HCT116 (cell line): ENCODE measurements at regions not wholly inside any gene's neighbourhood (a gene's known extent, or its start where the extent isn't known, plus 50 kb on each side); places are given as distances from the start of the nearest gene placed in this dataset.

ENCODE experiments used
- ATAC-seq: fragments of 200-7000 bp; cut with Tn5 transposase; 2 replicates; pipeline ENCODE4 v1.9.1; 2020; ENCODE audit warnings: mild to moderate bottlenecking, moderate library complexity
- BruUV-seq: library from RNA; stranded (reverse); fragments of 400-500 nt; replicated peaks from 2 replicates; lab custom pipeline; 2021; lab: Mats Ljungman, UMichigan
- CTCF ChIA-PET: fragments of 300-600 bp; sonication (Branson Sonifier 250); formaldehyde crosslinking; loops from one replicate; lab custom pipeline; 2021; ENCODE audit warnings: antibody characterized with exemption; lab: Charles Lee
- POLR2A ChIA-PET: fragments of 300-600, 350-600 bp; sonication (Branson Sonifier 250); formaldehyde crosslinking; loops from one replicate; lab custom pipeline; 2021; ENCODE audit warnings: antibody characterized with exemption; lab: Charles Lee
- RAD21 ChIA-PET, 2 experiments: fragments of 300-600 bp; sonication (Branson Sonifier 250); formaldehyde crosslinking; loops; one replicate each; lab custom pipeline; 2023; ENCODE audit warnings: low total read pairs in 2 of 2; ENCODE audit not compliant: uncharacterized antibody in 2 of 2, unreplicated experiment in 2 of 2, low non-redundant PET in 1 of 2; lab: Charles Lee
- DNase-seq: peaks from one replicate; pipeline ENCODE4 v3.0.0-alpha.2; 2010; ENCODE audit warnings: low read depth, low spot score
- H2AFZ ChIP-seq: fragments of 200-600 bp; shearing (Covaris generic), sonication (generic); 2 replicates; pipeline ENCODE4 v1.6.1; 2017; ENCODE audit warnings: low read depth, mixed run types, mixed read lengths, antibody characterized with exemption, low read length; ENCODE audit not compliant: poor library complexity, severe bottlenecking
- H3K27ac ChIP-seq: 2 replicates; pipeline ENCODE4 v1.5.1; 2012; ENCODE audit warnings: low read depth, low read length
- H3K27me3 ChIP-seq: fragments of 200-600 bp; sonication (generic); 2 replicates; pipeline ENCODE4 v1.6.1; 2016; ENCODE audit warnings: mixed run types, low read length, mixed read lengths; ENCODE audit not compliant: insufficient read depth
- H3K36me3 ChIP-seq, 2 experiments: fragments of 200-500 bp in 1 of 2; fragments of 200-600 bp in 1 of 2; sonication (Bioruptor generic) in 1 of 2; sonication (generic) in 1 of 2; 2 replicates each; pipeline versions ENCODE4 v1.5.1 to v1.6.1; 2014 to 2016; ENCODE audit warnings: low read length in 2 of 2, inconsistent platforms in 1 of 2, mixed read lengths in 1 of 2, mixed run types in 1 of 2; ENCODE audit not compliant: insufficient read depth in 2 of 2, control insufficient read depth in 1 of 2
- H3K4me1 ChIP-seq, 2 experiments: fragments of 200-600 bp in 1 of 2; sonication (generic) in 1 of 2; 2 replicates each; pipeline versions ENCODE4 v1.5.1 to v1.6.1; 2012 to 2017; ENCODE audit warnings: low read length in 2 of 2, inconsistent platforms in 1 of 2, mild to moderate bottlenecking in 1 of 2, mixed read lengths in 1 of 2, mixed run types in 1 of 2, moderate library complexity in 1 of 2; ENCODE audit not compliant: insufficient read depth in 2 of 2, control insufficient read depth in 1 of 2
- H3K4me2 ChIP-seq: fragments of 200-600 bp; sonication (generic); 2 replicates; pipeline ENCODE4 v1.6.1; 2017; ENCODE audit warnings: mixed run types, low read length, mixed read lengths
- H3K4me3 ChIP-seq, 2 experiments: fragments of 200-600 bp in 1 of 2; sonication (generic) in 1 of 2; replicated peaks in 1 of 2; 2 replicates each; pipeline ENCODE4 v1.5.1; 2011 to 2016; ENCODE audit warnings: low read length in 2 of 2, control low read depth in 1 of 2, low read depth in 1 of 2, mild to moderate bottlenecking in 1 of 2, mixed read lengths in 1 of 2, mixed run types in 1 of 2
- H3K79me2 ChIP-seq: fragments of 200-600 bp; sonication (generic); 2 replicates; pipeline ENCODE4 v1.6.1; 2017; ENCODE audit warnings: mild to moderate bottlenecking, mixed run types, low read length, moderate library complexity, mixed read lengths; ENCODE audit not compliant: insufficient read depth
- H3K9ac ChIP-seq: fragments of 200-600 bp; sonication (generic); 2 replicates; pipeline ENCODE4 v1.6.1; 2016; ENCODE audit warnings: low read length, mixed read lengths
- H3K9me2 ChIP-seq: fragments of 200-600 bp; sonication (generic), shearing (Covaris generic); 2 replicates; pipeline ENCODE4 v1.6.1; 2017; ENCODE audit warnings: mixed run types, mild to moderate bottlenecking, moderate library complexity; ENCODE audit not compliant: insufficient read depth
- H3K9me3 ChIP-seq, 2 experiments: fragments of 200-500 bp in 1 of 2; fragments of 200-600 bp in 1 of 2; sonication (Bioruptor generic) in 1 of 2; sonication (generic) in 1 of 2; 2 replicates each; pipeline ENCODE4 v1.6.1; 2014 to 2017; ENCODE audit warnings: low read length in 2 of 2, mixed read lengths in 2 of 2, inconsistent platforms in 1 of 2, low read depth in 1 of 2, mild to moderate bottlenecking in 1 of 2, mixed run types in 1 of 2, moderate library complexity in 1 of 2; ENCODE audit not compliant: control insufficient read depth in 1 of 2, insufficient read depth in 1 of 2
- H4K20me1 ChIP-seq: fragments of 200-600 bp; sonication (generic), shearing (Covaris generic); 2 replicates; pipeline ENCODE4 v1.6.1; 2017; ENCODE audit warnings: mixed run types, mild to moderate bottlenecking, moderate library complexity; ENCODE audit not compliant: insufficient read depth
- ATF3 ChIP-seq: IDR thresholded peaks from 2 replicates; pipeline ENCODE4 v1.6.1; 2012
- CBX3 ChIP-seq: IDR thresholded peaks from 2 replicates; pipeline ENCODE4 v1.6.1; 2012; ENCODE audit warnings: low read depth
- CEBPB ChIP-seq: IDR thresholded peaks from 2 replicates; pipeline ENCODE4 v1.6.1; 2012; ENCODE audit warnings: low read depth
- ELF1 ChIP-seq: IDR thresholded peaks from 2 replicates; pipeline ENCODE4 v1.6.1; 2012; ENCODE audit warnings: low read depth, borderline replicate concordance
- EZH2 ChIP-seq: fragments of 200-600 bp; sonication (generic); IDR thresholded peaks from 2 replicates; pipeline ENCODE4 v1.6.1; 2017; ENCODE audit warnings: antibody characterized with exemption, mixed run types
- EZH2phosphoT487 ChIP-seq: fragments of 200-600 bp; IDR thresholded peaks from 2 replicates; pipeline ENCODE4 v1.6.1; 2018; ENCODE audit warnings: antibody characterized with exemption, borderline replicate concordance
- FOSL1 ChIP-seq: IDR thresholded peaks from 2 replicates; pipeline ENCODE4 v1.6.1; 2012; ENCODE audit warnings: low read depth
- JUND ChIP-seq: IDR thresholded peaks from 2 replicates; pipeline ENCODE4 v1.6.1; 2012
- MAX ChIP-seq: IDR thresholded peaks from 2 replicates; pipeline ENCODE4 v1.6.1; 2012
- POLR2A ChIP-seq: IDR thresholded peaks from 2 replicates; pipeline ENCODE4 v1.7.0; 2011; ENCODE audit warnings: borderline replicate concordance; ENCODE audit not compliant: insufficient read depth, insufficient read length; ENCODE audit errors: extremely low read depth
- POLR2AphosphoS5 ChIP-seq: IDR thresholded peaks from 2 replicates; pipeline ENCODE4 v1.6.1; 2011; ENCODE audit warnings: mild to moderate bottlenecking, low read depth, low read length, moderate library complexity
- REST ChIP-seq: IDR thresholded peaks from 2 replicates; pipeline ENCODE4 v1.6.1; 2012; ENCODE audit warnings: low read depth
- SIN3A ChIP-seq: IDR thresholded peaks from 2 replicates; pipeline ENCODE4 v1.6.1; 2012; ENCODE audit warnings: low read depth
- SP1 ChIP-seq: IDR thresholded peaks from 2 replicates; pipeline ENCODE4 v1.6.1; 2012; ENCODE audit warnings: low read depth
- TCF7L2 ChIP-seq: IDR thresholded peaks from 2 replicates; pipeline ENCODE4 v1.7.0; 2011; ENCODE audit warnings: borderline replicate concordance, inconsistent platforms; ENCODE audit not compliant: insufficient read depth, insufficient read length; ENCODE audit errors: extremely low read depth
- YY1 ChIP-seq: IDR thresholded peaks from 2 replicates; pipeline ENCODE4 v1.6.1; 2011; ENCODE audit warnings: low read length, low read depth, moderate library complexity, mild to moderate bottlenecking; ENCODE audit not compliant: insufficient replicate concordance; ENCODE audit errors: extremely low read depth
- ZFX ChIP-seq: fragments of 450-650 bp; IDR thresholded peaks from 2 replicates; pipeline ENCODE4 v1.6.1; 2017
- intact Hi-C: fragments of 100-400 bp; cut with micrococcal nuclease; formaldehyde crosslinking; loops from 2 replicates; pipeline ENCODE4 v1.10.0; 2022

- RAD21 ChIA-PET: no interaction called here
- intact Hi-C loops: no loop called here
- Histone ChIP-seq H3K79me2 (no peaks in the 10 kb centered on the region), H3K9me2 (no peaks in the 10 kb centered on the region), H3K9ac (no peak overlapping the region), H3K9me3 (no peaks in the 10 kb centered on the region; a peak in 1 of 4 replicates), H3K27me3 (no peaks in the 10 kb centered on the region), H4K20me1 (no peaks in the 10 kb centered on the region), H3K4me1 (peaks cover 0 to 10% of the 10 kb centered on the region in 2 experiments; a peak in 3 of 4 replicates), H3K27ac (no peak overlapping the region), H3K36me3 (no peaks in the 10 kb centered on the region), H3K4me2 (no peak overlapping the region), H2AFZ (no peak overlapping the region), H3K4me3 (no peak overlapping the region)
- BruUV-seq: no TSS peak
- DNase-seq (no peak), ATAC-seq (no peak)
- CTCF ChIA-PET: no interaction called here
- TF ChIP-seq ZFX: no peak
- no peak for TF ChIP-seq FOSL1
- TF ChIP-seq POLR2A: no peak
- TF ChIP-seq SP1: no peak
- no peak for TF ChIP-seq YY1
- TF ChIP-seq CBX3: no peak
- TF ChIP-seq REST: no peak
- TF ChIP-seq EZH2: no peak
- TF ChIP-seq POLR2AphosphoS5: no peak
- no peak for TF ChIP-seq MAX
- TF ChIP-seq CEBPB: no peak
- TF ChIP-seq ATF3: no peak
- TF ChIP-seq SIN3A: no peak
- TF ChIP-seq ELF1: no peak
- TF ChIP-seq EZH2phosphoT487: no peak
- TF ChIP-seq TCF7L2: no peak
- no peak for TF ChIP-seq JUND
- POLR2A ChIA-PET: no interaction called here
Observed at GRCh38 chr5:73390972-73391371, 57.6 kb downstream of the FOXD1 start.
